ENCODE measurements at regions not wholly inside any gene's neighbourhood (a gene's known extent, or its start where the extent isn't known, plus 50 kb on each side); places are given as distances from the start of the nearest gene placed in this dataset.

DNA sequence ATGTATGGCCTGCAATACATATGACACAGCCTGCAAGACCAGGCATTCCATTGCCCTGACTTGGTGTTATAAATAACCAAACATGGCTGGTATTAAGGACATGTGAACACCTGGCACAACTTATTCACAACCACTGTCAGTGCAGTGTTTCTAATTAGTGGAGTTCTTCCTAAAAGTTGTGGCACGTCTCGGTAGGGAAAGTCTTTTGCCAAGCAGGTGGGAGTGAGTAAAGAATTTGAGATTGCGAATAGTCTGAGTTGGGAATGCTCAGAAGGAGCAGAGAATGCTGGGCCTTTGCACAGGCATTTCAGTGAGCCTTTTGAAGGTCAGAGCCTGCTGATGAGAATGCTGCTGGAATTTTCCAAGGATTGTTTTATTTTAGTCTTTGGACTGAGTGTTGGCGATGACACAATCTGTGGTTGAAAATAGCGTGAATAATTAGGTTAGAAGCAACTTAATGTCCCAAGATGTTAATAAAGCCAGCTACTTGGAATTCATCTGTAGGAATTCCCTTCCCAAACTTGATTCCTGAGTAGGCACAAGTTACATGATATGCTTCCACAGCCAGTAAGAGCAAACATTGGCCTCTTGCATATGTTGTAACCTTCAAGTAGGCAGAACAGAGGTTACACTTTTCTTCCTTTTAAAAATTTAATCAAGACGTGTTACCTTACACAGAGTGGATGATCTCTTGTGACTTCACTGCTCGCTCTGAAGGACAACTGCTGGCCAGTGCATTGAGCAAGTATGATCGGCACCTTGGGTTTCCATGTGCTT is 83.6 kb upstream of the PGRMC2 start:
- DNase-seq (ENCODE audit: extremely low read depth in 1 of 2, low read depth in 1 of 2): no peak

DNA sequence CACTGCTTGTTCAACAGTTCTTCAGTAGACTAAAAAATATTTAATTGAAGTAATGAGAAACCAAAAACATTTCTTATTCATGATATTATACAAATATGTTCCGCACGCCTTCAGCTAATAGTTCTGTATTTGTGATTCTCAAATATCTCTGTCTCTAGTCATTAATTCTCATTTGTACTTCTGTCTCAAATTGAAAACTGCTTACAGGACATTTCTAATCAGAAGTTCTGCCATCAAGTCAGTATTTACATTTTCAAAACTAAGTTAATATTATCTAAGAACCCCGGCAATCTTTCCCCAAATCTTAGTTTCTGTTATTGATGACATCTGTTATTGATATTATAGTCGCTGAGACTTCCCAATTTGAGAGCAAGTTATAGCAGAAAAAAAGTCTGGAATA is 78.6 kb upstream of the PGRMC2 start:
- no peak for DNase-seq (ENCODE audit: extremely low read depth in 1 of 2, low read depth in 1 of 2)

- no peak for DNase-seq (ENCODE audit: extremely low read depth in 1 of 2, low read depth in 1 of 2)
Observed at GRCh38 chr4:128364565-128364964, 77.0 kb upstream of the PGRMC2 start.

- no peak for DNase-seq (ENCODE audit: extremely low read depth in 1 of 2, low read depth in 1 of 2)
Observed at GRCh38 chr4:128363966-128364365, 76.4 kb upstream of the PGRMC2 start.

- DNase-seq (ENCODE audit: extremely low read depth in 1 of 2, low read depth in 1 of 2): no peak
Observed at GRCh38 chr4:128362760-128363159, 75.1 kb upstream of the PGRMC2 start.

- DNase-seq (ENCODE audit: extremely low read depth in 1 of 2, low read depth in 1 of 2): no peak
Observed at GRCh38 chr4:128359422-128359821, 71.8 kb upstream of the PGRMC2 start.

DNA sequence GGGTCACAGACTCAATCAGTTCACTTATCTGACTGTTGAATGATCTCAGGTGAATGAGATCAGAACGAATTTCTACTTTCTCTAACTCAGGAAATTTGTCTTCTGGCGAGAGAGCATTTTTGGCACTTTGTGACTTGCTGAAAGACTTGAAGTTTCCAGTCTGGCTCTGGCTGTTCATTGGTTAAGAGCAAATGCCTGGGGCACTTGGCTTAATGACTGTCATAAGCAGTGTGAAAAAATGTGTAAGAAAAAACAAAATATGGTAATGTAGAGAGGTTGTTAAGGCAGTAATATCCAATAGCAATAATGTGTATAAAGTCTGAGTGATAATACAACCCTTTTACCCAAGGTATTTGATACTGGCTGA is 71.3 kb upstream of the PGRMC2 start:
- DNase-seq (ENCODE audit: extremely low read depth in 1 of 2, low read depth in 1 of 2): no peak

DNA sequence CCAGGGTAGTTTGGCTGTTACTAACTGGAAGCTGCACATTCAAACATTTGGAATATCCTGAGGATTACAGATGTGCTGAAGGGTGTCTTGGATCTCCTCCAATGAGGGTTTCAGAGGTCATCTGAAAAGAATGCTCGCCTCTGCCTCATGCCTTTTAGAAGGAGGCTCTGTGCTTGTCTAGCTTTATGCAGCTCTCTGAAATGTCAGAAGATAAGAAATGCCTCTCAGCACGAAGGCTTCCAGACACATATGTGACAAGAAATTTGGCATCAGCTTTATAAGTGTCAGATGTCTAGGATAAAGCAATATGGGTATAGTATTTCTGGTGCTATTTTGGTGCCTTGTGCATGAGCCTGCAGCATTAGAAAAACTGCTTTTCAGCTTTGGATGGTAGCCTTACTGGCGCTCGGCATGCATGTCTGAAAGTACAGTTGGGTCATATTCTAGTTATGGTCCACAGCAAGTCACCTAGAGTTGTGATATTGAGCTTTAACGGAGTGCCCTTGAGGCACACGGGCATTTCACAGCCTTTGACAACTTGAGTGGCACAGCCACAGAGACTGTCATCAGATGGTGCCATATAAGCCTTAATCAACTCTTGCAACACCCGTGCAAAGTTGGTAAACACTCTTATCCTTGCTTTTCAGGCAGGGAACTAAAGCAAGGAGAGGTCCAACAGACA is 70.8 kb upstream of the PGRMC2 start:
- no peak for DNase-seq (ENCODE audit: extremely low read depth in 1 of 2, low read depth in 1 of 2)

DNA sequence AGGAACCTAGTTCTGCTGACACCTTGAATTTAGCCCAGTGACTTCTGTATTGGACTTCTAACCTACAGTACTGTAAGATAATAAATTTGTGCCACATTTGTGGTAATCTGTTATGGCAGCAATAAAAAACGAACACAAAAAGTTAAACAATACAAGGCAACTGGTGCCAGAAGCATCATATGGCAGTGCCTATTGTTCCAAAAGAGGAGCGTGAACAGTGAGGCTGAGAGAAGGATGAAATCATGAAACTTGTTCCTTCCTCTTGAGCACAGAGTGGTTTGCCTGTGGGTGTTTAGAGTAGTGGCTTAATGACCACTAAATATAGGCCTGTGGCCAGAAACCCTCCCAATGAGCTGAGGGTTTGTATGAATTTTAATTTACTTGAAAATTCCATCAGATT is 69.7 kb upstream of the PGRMC2 start:
- DNase-seq (ENCODE audit: extremely low read depth in 1 of 2, low read depth in 1 of 2): no peak

DNA sequence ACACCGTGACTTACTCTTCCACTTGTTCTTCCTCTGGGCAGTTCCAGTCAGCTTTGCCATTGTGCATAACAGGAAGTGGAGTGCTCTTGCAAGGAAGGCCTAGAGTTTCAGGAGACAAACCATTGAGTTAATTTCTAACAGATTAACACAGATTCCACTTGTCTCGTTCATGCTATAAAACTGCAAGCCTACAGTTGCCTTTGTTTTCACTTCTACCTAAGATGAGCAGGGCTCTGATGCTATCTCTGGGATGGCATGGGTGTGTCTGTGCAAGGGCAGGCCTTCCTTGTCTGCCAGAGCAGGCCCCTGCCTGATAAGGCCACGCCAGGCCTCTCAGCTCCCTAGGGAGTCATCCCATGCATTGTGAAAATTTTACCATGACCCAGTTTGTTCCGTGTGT is 67.7 kb upstream of the PGRMC2 start:
- DNase-seq (ENCODE audit: extremely low read depth in 1 of 2, low read depth in 1 of 2): no peak

GRCh38 chr4:128354205-128354821 is 66.7 kb upstream of the PGRMC2 start:
- DNase-seq (ENCODE audit: extremely low read depth in 1 of 2, low read depth in 1 of 2): no peak

DNA sequence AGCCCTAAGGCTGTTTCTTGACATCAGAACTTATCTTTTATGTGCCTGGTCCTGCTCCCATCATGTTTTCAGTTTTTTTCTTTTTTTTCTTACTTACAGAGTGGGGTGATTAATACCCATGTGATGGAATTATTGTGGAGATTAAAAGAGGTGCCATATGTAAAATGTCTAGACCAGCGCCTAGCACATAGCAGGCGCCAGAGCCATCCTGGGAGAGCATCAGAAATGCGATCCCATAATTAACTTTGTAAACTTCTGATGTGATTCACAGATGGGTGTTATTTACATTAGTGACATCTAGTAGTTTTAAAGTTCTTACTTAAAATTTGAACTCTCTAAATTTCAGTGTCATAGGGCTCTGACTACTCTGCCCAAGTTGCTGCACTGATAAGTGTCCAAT is 66.2 kb upstream of the PGRMC2 start:
- no peak for DNase-seq (ENCODE audit: extremely low read depth in 1 of 2, low read depth in 1 of 2)

DNA sequence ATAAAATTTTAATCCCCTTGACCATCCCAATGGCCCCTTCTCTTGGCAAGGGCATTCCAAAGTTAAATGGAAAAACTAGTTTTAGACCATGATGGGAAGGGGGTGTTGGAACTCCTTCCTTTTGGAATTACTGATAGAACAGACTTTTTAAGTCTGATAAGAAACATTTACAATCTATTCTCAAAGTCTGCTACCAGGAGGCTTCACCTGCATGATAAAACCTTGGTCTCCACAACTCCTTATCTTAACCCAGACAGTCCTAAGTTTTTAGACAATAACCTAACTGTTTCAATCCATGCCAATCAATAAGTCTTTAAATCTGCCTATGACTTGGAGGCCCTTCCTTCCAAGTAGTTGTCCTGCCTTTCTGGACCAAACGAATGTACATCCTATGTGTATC is 63.9 kb upstream of the PGRMC2 start:
- DNase-seq (ENCODE audit: extremely low read depth in 1 of 2, low read depth in 1 of 2): no peak

DNA sequence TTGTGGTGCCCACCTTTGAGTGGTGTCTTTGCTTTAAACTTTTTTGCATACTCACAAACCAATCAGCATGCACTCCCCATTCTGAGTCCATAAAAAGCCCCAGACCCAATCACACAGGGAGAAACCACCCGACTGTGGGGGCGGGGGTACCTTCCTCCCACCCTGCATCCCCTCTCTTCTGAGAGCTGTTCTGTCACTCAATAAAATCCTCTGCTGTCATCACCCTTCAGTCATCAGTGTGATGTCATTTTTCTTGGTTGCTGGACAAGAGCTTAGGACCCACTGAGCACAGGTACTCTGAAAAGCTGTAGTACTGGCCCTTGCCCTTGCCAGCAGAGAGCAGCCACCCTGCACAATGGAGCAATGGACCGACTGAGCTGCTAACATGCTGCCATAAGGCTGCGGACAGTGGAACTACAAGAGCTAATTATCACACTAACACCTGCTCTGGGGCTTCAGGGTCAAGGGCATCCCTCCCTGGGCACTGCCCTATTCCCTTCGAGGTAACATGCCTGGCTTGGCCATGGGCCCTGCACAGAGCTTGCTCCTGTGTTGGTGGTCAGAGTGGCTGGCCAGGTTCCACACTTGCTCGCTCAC is 62.9 kb upstream of the PGRMC2 start:
- no peak for DNase-seq (ENCODE audit: extremely low read depth in 1 of 2, low read depth in 1 of 2)

DNA sequence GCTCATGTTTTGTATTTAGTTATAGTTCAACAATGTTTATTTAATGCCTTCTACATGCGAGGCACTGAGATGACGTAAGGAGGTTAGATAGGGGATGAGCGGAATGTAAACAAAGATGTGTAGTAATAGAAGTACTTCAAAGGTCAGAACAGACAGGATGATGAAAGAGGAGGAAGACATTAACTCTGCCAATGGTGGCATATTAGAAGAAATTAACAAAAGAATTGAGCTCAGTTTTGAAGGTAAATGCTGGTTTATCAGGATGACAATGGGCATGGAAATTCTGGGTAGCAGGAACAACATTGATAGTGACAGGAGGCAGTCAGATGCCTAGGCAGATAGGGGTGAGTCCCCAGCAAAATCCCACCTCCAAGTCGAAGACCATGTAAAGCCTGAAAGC is 62.3 kb upstream of the PGRMC2 start:
- DNase-seq (ENCODE audit: extremely low read depth in 1 of 2, low read depth in 1 of 2): no peak

DNA sequence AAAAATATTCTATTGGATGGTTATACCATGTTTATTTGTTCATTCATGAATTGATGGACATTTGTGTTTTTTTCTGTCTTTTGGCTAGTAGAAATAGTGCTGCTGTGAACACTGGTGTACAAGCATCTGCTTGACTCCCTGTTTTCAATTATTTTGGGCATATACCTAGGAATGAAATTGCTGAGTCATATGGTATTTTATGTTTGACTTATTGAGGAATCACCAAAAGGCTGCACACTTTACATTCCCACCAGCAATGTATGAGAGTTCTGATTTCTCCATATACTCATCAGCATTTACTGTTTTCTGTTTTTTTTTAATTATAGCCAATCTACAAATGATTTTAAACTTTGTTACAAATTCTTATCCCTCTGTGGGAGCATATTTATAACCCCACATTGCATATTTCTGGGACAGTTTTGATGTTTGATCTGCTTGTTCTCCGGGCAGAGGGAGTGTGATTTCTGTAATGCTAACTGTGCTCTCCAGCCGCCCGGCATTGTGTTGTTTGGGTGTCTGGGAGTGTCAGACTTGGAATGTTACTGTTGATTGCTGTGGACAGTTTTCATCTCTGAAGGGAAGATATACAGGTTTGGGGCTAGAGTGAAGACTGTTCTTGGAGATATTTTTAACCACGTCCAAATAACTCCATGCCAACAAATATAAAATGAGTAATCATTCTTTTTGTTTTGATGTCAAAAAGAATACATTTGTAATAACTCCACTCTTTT is 60.5 kb upstream of the PGRMC2 start:
- no peak for DNase-seq (ENCODE audit: extremely low read depth in 1 of 2, low read depth in 1 of 2)

- no peak for DNase-seq (ENCODE audit: extremely low read depth in 1 of 2, low read depth in 1 of 2)
Observed at GRCh38 chr4:128347175-128347868, 59.7 kb upstream of the PGRMC2 start.

DNA sequence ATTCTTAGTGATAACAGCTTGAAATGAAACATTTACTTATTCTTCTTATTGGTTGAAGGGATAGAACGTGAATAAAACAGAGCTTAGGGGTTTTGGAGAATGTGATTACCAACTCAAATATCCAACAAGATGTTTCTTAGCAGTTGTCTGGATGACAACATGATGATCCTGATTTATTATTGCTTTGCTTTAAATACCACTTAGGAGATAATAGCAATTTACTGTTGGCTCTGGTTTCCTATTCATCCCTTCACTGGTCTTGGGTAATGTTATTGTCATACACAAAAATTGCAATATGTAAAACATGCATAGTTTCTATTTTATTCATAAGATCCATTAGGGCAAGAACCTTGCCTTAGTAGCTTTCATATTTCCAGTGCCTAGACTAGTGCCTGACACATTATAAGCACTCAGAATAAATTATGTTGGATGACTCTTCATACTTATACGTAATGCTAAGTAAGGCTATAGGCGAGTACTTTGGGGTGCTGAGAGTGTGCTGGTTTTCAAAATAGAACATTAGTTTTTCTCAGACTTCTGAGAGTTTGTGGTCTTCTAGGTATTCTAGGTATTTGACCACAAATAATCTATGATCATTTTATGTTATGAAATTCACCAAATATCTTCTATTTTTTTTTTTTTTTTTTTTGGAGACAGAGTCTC is 58.6 kb upstream of the PGRMC2 start:
- no peak for DNase-seq (ENCODE audit: extremely low read depth in 1 of 2, low read depth in 1 of 2)

GRCh38 chr4:128345650-128346049 is 58.0 kb upstream of the PGRMC2 start:
- DNase-seq (ENCODE audit: extremely low read depth in 1 of 2, low read depth in 1 of 2): no peak

- DNase-seq (ENCODE audit: extremely low read depth in 1 of 2, low read depth in 1 of 2): no peak
Observed at GRCh38 chr4:128342762-128343161, 55.1 kb upstream of the PGRMC2 start.

All from stimulated activated CD8-positive, alpha-beta memory T cell treated with anti-CD3 and anti-CD28 coated beads, Interleukin-7, amount 100 ng/mL, for 48 hours (primary cell).